HG02759 (cell line): ENCODE measurements at regions not wholly inside any gene's neighbourhood (a gene's known extent, or its start where the extent isn't known, plus 50 kb on each side); places are given as distances from the start of the nearest gene placed in this dataset.

Experiments used
- ATAC-seq: cut with Tn5 transposase; IDR thresholded peaks from one replicate; pipeline ENCODE4 v1.9.1; 2021; ENCODE audit warnings: mild to moderate bottlenecking, moderate library complexity; ENCODE audit not compliant: unreplicated experiment

DNA sequence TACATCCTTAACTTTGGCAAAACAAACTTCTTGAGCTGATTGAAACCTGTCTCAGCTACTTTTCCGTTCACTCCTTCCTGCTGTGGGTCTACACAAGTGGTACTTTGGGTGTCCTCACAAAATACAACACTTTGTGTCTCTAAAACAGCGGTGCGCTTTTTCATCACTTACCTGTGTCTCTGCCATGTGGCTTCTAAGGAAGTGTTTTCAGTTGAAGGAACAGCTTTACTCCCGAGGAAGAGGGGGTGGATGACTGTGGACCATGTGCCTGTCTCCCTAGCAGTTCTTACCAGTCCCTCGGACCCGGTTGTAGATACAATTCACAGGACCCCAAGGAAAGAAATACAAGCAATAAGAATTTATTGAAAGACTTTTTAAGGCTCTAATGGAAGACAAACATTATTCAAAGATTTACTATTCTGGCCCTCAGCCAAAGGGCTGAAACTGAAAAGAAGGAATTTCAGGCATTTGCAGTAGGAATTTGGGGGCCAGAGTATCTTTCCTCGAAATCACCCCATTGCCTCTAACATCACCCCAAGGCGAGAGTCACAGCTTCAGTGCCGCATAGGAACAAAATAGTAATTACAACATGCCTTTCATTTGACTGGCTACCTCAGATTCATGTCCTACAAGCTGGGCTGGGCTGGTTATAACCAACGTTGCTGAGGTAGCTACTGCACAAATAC lies 246.3 kb downstream of the ACTR3B start:
- no peak for ATAC-seq

DNA sequence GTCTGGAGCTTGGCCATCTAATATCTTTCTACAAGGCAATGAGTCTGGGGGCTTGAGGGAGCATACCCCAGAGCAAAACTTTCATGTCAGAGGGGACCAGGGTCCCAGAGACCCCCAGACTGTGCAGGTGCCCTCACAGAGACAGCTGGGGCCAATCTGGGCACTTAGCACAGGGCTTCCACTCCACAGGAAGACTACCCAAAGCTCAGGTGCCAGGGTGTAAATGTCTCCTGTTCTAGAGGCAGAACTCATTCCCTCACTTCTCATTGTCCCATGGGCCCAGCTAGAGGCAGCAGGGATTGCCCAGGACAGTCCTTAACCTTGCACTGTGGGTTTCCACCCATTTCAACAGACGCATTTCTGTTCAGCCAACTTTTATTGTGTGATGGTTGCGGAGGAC lies 246.9 kb downstream of the ACTR3B start:
- no peak for ATAC-seq

DNA sequence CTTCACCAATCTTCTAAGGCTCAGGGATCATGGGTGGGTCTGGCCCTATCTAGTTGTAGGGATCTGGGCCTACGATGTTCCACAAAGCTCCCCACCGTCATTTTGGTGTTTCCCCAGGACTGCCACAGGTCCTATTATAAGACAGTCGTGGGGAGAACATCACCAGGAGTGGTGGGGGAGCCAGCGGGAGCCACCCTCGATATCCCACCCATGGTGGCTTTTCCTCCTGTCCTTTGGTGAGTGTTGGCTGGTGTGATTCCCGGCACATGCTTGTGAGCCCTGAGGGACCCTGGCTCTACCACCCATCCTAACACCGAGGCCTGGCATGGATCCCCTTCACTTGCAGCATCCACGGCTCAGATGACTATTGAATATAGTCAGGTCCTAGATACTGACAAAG lies 247.4 kb downstream of the ACTR3B start:
- no peak for ATAC-seq

DNA sequence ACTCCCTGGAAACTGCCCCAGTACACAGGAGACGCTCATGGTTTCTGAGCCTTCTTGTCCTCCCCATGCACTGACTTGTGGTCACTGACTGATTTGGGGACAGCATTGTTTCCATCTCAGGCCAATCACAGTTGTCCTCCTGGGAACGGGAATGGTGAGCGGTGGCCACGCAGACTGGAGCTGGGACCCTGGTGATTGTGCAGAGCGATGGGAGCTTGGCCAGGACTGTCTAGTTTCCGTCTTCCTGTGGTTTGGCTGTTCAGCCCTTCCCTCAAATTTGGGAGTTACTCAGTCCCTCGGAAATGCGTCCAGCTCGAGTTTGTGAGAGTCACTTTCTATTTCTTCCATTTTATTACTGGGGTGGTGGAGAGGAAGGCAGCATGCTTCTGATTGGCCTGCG lies 250.9 kb downstream of the ACTR3B start:
- no peak for ATAC-seq

DNA sequence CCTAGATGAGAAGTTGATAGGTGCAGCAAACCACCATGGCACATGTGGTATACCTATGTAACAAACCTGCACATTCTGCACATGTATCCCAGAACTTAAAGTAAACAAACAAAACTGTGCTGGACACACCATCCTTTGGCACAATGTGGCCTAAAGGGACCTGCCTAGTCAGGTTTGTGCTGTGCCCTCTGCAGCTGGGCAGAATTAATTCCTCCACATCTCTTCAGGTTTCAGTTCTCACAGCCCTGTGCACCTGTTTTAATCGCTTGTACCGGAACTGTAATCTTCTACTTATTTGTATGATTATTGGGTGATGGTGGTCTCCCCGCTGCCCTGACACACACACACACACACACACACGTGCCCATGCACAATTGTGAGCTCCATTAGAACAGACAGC lies 252.7 kb downstream of the ACTR3B start:
- ATAC-seq, result no peak

DNA sequence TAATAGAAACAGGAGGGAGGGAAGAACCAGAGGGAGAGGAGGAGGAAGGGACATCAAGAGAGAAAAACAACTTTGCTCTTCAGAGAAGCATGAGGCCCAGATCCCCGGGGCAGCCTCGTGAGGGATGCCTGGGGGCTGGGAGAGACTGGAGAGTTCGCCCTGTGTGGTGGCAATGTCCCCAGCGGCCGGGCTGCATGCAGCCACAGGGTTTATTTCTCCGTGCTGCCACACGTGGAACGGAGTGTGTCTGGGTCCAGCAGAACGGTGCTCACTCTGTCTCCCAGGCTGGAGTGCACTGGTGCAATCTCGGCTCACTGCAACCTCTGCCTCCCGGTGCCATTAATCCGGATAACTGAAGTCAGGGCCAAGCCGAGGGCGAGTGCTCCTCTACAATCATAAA lies 257.7 kb downstream of the ACTR3B start:
- ATAC-seq, result no peak

DNA sequence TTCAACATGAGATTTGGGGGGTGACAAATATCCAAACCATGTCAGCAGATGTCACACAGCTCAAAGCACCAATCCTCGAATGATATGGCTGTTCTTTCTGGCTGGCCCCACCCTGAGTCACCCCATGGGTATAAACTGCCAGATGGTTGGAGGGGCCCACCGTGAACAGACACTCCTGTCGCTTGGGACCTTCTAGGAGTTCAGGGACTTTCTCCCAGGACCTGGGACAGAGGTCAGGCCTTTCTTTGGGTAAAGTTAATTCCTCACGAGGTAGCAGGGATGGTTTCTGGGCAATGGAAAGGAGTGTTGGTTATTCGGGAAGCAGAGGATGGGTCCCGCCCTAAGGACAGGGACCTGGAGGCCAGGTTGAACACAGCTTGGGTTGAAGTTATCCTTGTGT lies 262.0 kb downstream of the ACTR3B start:
- no peak for ATAC-seq

DNA sequence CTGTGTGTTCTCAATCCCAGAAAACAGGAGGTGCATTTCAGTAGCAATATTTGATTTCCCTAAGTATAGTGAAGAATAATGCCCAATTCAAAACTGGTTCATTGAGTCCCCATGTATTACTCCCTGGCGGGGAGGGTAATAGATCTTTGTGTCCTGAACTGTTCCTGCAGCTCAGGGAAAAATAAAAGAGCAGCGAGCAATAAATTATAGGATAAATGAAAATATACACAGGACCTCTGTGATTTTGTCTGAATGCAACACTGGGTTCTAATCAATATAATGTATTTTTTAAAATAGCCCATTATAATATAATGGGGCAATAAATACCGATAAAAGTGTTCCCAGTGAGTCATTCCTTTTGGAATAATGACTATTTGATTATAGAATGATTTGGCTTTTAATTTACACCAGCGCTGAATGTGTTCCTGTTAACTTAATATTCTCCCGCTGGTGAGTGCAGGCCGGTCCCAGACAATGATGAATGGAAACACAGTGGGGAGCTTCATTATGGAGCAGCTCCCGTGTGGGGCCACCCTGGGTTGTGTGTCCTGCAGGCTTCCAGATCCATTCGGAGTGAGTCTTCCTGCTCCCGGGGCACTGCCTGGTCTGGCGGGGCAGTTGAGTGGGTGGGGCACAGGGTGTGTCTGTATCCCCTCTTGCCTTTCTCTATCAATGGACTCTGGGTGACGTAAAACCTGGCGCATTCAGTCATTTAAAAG lies 263.1 kb downstream of the ACTR3B start:
- no peak for ATAC-seq

DNA sequence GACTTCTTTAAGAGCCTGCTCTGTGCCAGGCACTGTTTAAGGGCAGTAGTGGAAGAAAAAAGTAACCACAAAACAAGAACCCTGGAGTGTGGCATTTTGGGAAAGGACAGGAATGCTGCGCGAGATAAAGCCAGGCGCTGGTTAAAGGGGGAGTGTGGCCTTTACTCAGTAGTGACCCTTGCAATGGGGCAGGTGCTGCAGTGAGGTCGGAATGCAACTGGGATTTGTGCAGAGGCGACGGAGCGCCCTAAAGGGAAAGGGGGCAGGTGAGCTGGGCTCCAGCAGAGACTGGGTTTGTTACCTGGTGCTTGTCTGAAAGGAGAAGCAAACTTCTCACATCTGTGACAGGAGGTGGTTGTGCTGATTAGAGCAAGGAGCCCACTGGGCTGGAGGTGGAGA lies 263.6 kb downstream of the ACTR3B start:
- no peak for ATAC-seq

DNA sequence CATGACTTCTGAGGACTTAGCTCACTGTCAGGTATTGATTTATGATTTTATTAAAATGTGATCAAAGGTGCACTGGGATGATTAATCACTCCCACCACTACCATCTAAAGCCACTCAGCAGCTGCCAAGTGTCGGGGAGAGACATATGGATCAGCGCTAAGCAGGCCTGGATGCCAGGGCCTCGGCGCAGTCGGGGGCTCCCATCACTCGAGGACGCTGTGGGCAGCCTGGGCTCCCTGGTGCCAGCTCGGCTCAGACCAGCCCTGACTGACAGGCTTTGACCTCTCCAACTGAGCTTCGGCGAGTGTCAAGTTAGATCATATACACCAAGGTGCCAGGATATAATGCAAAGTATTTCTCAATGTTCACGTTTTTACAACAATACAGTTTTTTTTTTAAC lies 267.7 kb downstream of the ACTR3B start:
- ATAC-seq, result no peak

DNA sequence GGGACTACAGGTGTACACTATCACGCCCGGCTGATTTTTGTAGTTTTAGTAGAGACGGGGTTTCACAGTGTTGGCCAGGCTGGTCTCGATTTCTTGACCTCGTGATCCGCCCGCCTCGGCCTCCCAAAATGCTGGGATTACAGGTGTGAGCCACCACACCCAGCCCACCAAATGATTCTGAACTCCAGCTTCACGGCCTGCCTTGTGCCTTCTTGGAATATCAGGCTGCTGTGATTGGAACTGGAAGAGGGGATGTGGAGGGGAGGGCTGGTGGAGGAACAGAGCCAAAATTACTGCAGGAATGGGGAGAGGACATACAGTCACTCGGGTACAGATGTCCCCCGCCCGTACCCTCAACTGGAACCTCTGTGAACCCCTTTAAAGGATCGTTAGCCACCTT lies 268.4 kb downstream of the ACTR3B start:
- no peak for ATAC-seq

DNA sequence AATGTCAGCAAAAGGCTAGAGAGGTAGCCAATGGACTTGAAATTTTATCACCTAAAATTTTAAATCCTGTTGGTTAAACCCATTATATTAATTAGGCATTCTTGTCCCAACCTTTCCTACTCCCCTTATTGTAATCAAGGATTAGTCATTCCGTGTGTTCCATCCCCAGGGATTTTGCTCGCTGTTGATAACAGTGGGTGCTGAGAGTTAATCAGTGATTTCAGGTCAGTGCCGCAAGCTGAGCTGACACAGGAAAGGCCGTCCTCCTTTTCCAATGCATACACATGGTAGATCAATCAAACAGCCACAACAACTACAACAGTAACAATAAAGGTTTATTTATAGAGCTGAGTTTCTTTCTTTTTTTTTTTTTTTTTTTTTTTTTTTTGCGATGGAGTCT lies 271.4 kb downstream of the ACTR3B start:
- ATAC-seq, result no peak

DNA sequence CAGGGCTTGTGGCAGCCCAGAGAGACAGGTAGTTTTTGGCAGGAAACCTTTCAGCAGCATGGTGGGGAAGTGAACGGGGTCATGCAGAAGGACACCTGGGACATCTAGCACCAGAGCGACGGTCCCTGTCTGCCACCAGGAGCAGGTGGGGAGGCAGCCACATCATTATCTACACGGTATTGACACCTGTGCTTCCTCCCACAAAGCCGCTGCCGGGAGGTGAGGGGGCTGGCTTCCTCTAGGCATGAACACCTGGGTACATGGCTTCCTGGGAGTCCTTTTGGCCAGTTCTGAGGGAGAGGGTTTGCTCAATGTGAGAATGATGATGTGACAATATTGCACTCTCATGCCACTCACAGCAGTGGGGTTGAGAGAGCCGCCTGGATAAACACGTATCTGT lies 275.2 kb downstream of the ACTR3B start:
- ATAC-seq, result no peak

DNA sequence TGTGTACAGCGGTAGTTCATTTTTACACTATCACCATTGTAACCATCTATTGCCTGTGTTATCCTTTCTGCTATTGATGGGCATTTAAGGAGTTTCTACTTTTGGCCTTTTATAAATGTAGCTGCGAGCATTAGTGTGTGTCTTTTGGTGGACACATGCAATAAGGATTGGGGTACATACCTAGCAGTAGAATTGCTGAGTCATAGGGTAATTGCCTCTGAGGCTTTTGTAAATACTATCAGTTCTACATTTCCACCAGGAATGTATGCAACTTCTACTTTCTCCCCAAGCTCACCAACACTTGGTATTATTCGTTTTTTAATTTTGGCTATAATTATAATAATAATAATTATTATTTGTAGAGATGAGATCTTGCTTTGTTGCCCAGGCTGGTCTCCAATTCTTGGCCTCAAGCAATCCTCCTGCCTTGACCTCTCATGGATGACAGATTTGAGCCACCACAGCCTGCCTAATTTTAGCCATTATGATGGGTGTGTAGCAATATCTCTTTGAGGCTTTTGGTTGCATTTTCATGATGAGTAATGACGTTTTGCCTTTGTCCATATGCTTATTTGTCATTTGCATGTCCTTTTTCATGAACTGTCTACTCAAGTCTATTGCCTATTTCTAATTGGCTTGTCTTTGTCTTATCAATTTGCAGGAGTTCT lies 277.0 kb downstream of the ACTR3B start:
- ATAC-seq, result peak; percentile 69

DNA sequence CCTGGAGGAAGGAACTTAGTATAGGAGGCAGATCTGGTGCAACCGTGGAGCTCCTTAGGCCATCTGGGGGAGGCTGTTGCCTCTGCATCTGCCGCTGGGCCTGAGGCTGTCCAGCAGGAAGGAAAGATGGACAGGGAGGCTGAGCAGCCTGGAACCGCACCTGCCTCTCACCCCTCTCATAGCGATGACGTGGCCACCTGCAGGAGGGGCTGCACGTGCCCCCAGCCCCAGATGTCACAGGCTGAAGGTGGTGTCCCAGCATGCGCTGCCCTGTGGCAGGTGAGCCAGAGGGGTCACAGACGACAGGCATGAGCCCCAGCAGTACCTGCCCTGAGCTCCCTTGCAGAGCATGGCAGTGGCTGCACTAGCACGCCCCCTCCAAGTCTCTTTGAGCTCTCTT lies 283.9 kb downstream of the ACTR3B start:
- ATAC-seq, result no peak

DNA sequence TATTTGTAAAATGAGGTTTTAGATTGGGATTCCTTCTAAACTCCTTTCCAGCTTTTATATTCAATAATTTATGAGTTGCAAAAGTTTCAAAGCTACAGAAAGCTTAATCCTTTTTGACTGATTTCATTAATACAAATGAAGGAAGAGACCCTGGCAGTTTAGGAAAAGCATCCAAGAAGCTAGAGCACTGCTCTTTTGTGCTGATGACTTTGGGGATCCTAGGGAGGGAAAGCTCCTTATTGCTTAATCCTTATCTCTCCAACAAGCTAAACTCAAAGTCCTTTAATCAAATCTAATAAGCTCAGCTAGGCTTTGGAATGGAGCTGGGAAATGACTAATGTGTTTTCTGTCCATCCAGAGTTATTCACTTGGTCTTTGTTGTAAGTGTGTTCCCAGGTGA lies 285.4 kb downstream of the ACTR3B start:
- no peak for ATAC-seq

DNA sequence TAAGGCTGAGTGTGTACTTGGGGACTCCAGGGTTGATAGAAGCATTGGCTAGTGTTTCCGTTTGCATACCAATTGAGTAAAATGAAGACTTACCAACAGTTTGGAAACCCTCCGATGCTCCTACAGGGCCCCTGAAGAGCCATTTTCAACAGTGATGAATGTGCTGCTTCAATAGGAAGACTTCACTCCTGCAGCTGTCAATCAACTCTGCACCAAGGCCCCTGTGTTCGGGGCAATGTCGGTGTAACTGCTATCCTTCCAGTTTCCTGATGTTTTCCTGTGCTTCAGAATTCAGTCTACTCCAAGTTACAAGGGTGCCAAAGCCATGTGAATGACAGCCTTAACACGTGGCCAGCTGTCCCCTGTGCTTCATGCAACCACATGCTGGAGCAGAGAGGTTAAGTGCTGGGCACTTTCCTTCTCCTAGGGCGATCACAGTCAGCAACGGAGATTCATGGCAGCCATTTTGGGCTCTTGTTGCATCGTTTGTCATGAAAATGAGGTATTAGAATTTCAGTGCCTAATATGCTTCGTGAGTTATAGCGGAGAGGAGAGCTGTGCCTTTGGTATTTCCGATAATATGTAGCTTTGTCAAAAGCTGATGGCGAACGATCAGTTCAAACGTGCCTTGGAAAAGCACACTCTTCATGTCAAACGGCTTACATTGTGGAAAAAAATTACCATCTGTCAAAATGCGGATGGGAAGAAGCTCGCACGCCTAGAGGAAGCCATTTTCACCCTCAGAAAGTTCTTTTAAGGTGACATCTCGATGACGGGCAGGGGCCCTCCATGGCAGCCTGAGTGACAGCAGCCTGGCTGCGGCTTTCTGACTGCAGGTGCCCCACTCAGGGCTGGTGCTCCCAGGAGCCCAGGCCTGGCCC lies 287.8 kb downstream of the ACTR3B start:
- no peak for ATAC-seq

DNA sequence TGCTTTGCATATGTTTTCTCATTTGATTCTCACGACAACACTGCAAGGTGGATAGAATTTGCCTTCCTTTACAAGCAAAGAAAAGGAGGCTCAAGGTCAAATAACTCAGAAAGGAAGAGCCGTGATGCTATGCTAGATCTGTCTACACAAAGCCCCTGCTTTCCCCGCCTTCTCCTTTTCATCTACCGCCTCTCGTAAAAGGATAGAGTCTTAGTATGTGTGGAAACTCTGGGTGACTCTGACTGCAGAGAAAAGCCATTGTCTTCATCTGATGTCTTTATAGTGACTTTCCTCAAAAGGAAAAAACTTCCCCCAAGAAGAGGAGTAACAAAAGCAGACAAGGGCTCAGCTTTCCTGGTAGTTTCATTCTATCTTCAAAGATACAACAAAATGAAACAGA lies 292.7 kb downstream of the ACTR3B start:
- no peak for ATAC-seq

DNA sequence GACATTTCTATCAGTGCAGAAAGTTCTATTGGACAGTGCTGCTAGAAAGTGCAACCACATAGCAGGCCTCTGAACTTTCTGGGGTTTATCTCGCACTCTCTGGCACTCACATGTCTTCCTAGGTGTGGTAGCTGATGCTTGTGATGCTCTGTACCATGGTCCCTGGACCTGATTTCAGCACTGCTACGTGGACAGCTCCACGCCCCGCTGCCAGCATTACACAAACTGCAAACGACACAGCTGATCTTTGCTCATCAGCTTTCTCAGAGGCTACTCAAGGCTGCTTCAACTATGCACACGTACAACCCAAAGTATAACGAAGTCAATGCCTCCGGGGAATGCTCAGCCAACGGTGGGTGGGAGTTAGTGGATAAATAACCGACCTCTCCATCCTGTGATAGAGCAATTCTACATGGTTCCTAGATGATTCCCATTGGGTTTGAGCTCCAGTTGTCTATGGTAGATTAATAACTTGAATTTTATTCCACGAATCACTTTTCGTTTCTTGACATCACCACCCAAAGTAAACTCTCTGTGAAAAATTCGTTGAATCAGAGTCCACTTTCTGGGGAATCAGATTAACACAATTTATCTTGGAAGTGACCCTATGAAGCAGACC lies 302.5 kb downstream of the ACTR3B start:
- no peak for ATAC-seq

DNA sequence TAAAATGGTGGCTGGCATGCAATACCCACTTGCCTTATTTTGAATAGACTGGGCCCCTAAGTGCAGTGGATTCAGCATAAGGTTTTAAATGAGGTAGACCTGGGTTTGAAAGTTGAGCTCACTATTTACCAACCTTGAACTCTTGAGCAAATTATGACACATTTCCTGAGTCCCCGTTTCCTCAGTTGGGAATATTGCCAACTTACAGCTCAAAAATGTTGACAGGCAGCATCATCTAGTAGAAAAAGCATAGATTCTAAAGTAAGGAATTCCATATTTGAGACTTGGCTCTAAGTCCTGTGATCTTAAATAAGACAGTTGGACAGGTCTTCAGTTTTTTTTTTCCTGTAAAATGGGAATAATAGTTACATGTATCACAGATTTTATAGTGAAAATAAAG lies 305.5 kb downstream of the ACTR3B start:
- no peak for ATAC-seq

DNA sequence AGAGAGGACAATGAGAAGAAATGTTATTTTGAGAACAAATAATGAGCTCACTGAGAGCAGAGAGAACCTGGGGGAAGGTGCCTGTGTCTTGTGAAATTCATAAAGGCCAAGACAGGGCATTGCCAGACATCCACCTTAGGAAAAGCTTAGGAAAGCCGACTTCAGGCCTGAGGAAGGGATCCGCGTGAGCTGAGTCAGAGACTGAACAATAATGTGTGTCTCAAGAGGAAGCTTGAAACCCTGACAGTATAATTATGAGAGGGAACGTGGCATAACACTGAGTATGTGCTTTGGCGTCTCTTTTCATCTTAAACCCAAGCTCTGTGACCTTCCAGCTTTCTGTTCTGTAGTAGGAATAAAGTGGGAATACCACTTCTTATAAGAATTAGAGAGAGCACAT lies 307.2 kb downstream of the ACTR3B start:
- ATAC-seq, result no peak
